ENCODE measurements at regions not wholly inside any gene's neighbourhood (a gene's known extent, or its start where the extent isn't known, plus 50 kb on each side); places are given as distances from the start of the nearest gene placed in this dataset.

DNA sequence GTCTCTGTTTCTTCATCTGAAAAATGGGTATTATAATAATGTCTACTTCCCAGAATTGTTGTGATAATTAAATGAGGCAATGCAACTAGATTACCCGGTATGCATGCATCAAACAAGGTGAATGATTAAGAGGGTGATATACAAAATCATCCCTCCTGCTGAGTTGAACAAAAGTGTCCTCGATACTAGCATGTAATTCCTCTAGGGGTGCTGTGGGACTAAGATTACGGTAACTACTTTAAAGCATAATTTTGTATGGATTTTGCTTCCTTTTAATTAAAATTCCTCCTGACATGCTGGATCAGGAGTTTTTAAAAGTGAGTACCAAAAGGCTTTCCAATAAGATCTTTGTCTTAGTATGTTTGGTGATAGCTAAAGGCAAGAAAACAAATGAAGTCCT lies 98.7 kb upstream of the PRMT6 start:
- H3K4me3 ChIP-seq (ENCODE audit: low read depth, low read length): no peak overlapping the region
- peak; percentile 19 for TF ChIP-seq CTCF (IDR thresholded peaks at IDR 0.05; ENCODE audit: insufficient read depth, low read depth, low read length, missing control alignments)
- DNase-seq (ENCODE audit: low read depth): no peak

- TF ChIP-seq CTCF (IDR thresholded peaks at IDR 0.05; ENCODE audit: insufficient read depth, low read depth, low read length, missing control alignments): no peak
- peak; percentile 11 for DNase-seq (ENCODE audit: low read depth)
- H3K4me3 ChIP-seq (ENCODE audit: low read depth, low read length): no peak overlapping the region
Measured at GRCh38 chr1:106960412-106960811, 96.1 kb upstream of the PRMT6 start.

- TF ChIP-seq CTCF (IDR thresholded peaks at IDR 0.05; ENCODE audit: insufficient read depth, low read depth, low read length, missing control alignments): no peak
- DNase-seq (ENCODE audit: low read depth): no peak
- no peak overlapping the region for H3K4me3 ChIP-seq (ENCODE audit: low read depth, low read length)
Measured at GRCh38 chr1:106961646-106962045, 94.8 kb upstream of the PRMT6 start.

- no peak for TF ChIP-seq CTCF (IDR thresholded peaks at IDR 0.05; ENCODE audit: insufficient read depth, low read depth, low read length, missing control alignments)
- no peak for DNase-seq (ENCODE audit: low read depth)
- H3K4me3 ChIP-seq (ENCODE audit: low read depth, low read length): no peak overlapping the region
Measured at GRCh38 chr1:106962591-106962990, 93.9 kb upstream of the PRMT6 start.

DNA sequence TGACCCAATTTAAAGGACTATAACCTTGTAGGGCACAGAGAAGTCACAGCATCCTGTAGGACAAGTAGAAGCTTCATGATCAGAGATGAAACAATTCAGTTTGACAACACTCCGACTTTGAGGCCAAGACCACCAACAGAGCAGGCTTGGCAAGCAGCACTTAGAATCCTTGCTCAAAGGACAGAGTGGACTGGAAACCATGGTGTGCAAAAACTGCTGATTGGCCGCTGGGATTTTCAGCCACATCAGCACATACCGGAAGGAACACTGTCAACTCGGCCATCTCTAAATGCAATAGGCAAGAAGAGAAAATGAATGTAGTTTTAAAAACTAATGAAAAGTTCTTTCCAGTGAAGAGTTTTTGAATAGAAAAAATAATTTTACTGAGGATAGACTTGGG lies 92.0 kb upstream of the PRMT6 start:
- H3K4me3 ChIP-seq (ENCODE audit: low read depth, low read length): no peak overlapping the region
- no peak for TF ChIP-seq CTCF (IDR thresholded peaks at IDR 0.05; ENCODE audit: insufficient read depth, low read depth, low read length, missing control alignments)
- DNase-seq (ENCODE audit: low read depth): no peak

GRCh38 chr1:106968644-106969043 lies 87.8 kb upstream of the PRMT6 start:
- H3K4me3 ChIP-seq (ENCODE audit: low read depth, low read length): no peak overlapping the region
- DNase-seq (ENCODE audit: low read depth): no peak
- TF ChIP-seq CTCF (IDR thresholded peaks at IDR 0.05; ENCODE audit: insufficient read depth, low read depth, low read length, missing control alignments): no peak

- H3K4me3 ChIP-seq (ENCODE audit: low read depth, low read length): no peak overlapping the region
- no peak for DNase-seq (ENCODE audit: low read depth)
Measured at GRCh38 chr1:106969731-106970130, 86.7 kb upstream of the PRMT6 start.

More at GRCh38 chr1:106969731-106970130, 86.7 kb upstream of the PRMT6 start:
- TF ChIP-seq CTCF (IDR thresholded peaks at IDR 0.05; ENCODE audit: insufficient read depth, low read depth, low read length, missing control alignments): no peak

Data from GM12865 (cell line).